ENCODE measurements at regions not wholly inside any gene's neighbourhood (a gene's known extent, or its start where the extent isn't known, plus 50 kb on each side); places are given as distances from the start of the nearest gene placed in this dataset.

GRCh38 chr7:142698429-142698828 lies 50.8 kb upstream of the PRSS1 start:
- ChIA-PET CTCF (interaction anchor here (2.2 kb wide), 1 partner anchor 85 kb away, joined by 5 read pairs; no protein-coding TSS in a partner anchor), POLR2A (no interaction called here)
- peaks cover 21% of the 10 kb centered on the region for H3K9me3 Mint-ChIP-seq
- ATAC-seq, result no peak
- H3K27me3 Mint-ChIP-seq (ENCODE audit: low read depth), result no peaks in the 10 kb centered on the region
- DNase-seq (ENCODE audit: low spot score), result no peak
- H3K27ac Mint-ChIP-seq, result peak overlapping the region; percentile 68
- H3K4me3 Mint-ChIP-seq, result no peak overlapping the region
- peaks cover 19% of the 10 kb centered on the region; the same call in 1 of the 2 replicates for H3K36me3 Mint-ChIP-seq
- peaks cover 76% of the 10 kb centered on the region for H3K4me1 Mint-ChIP-seq
- no peak for TF ChIP-seq TEAD4 (CRISPR knock-in tag; IDR thresholded peaks at IDR 0.05)
- TF ChIP-seq RORB (CRISPR knock-in tag; IDR thresholded peaks at IDR 0.05), result no peak
- TF ChIP-seq MXD4 (CRISPR knock-in tag; IDR thresholded peaks at IDR 0.05; ENCODE audit: borderline replicate concordance), result no peak
- no peak for TF ChIP-seq HMGXB4 (CRISPR knock-in tag; IDR thresholded peaks at IDR 0.05)
- no peak for TF ChIP-seq ZNF281 (CRISPR knock-in tag; IDR thresholded peaks at IDR 0.05)
- TF ChIP-seq IRF1 (CRISPR knock-in tag; IDR thresholded peaks at IDR 0.05), result no peak
- TF ChIP-seq FOXK1 (CRISPR knock-in tag; IDR thresholded peaks at IDR 0.05), result no peak
- no peak for TF ChIP-seq STAT6 (CRISPR knock-in tag; conservative IDR thresholded peaks at IDR 0.05; ENCODE audit: low read depth)
- TF ChIP-seq NFE2L1 (CRISPR knock-in tag; IDR thresholded peaks at IDR 0.05), result no peak
- no peak for TF ChIP-seq TP53 (CRISPR knock-in tag; IDR thresholded peaks at IDR 0.05)
- TF ChIP-seq ZNF317 (CRISPR knock-in tag; IDR thresholded peaks at IDR 0.05; ENCODE audit: borderline replicate concordance, low read depth), result no peak
- no peak for TF ChIP-seq CREM (CRISPR knock-in tag; IDR thresholded peaks at IDR 0.05)
- no peak for TF ChIP-seq NR3C1 (CRISPR knock-in tag; conservative IDR thresholded peaks at IDR 0.05; ENCODE audit: low read depth)
- no peak for TF ChIP-seq JUN (CRISPR knock-in tag; IDR thresholded peaks at IDR 0.05)

GRCh38 chr7:142697270-142697669 lies 52.0 kb upstream of the PRSS1 start:
- ChIA-PET CTCF (interaction anchor here (2.2 kb wide), 1 partner anchor 86 kb away, joined by 5 read pairs; no protein-coding TSS in a partner anchor), POLR2A (no interaction called here)
- Mint-ChIP-seq H3K36me3 (peaks cover 7% of the 10 kb centered on the region; the same call in 1 of the 2 replicates), H3K27me3 (ENCODE audit: low read depth) (no peaks in the 10 kb centered on the region), H3K27ac (peak overlapping the region; percentile 97), H3K4me1 (peaks cover 73% of the 10 kb centered on the region), H3K9me3 (peaks cover 9% of the 10 kb centered on the region), H3K4me3 (peak overlapping the region; percentile 24)
- ATAC-seq (peak; percentile 21), DNase-seq (ENCODE audit: low spot score) (no peak)
- no peak for TF ChIP-seq ATF1 (CRISPR knock-in tag; IDR thresholded peaks at IDR 0.05)
- TF ChIP-seq ZNF219 (CRISPR knock-in tag; IDR thresholded peaks at IDR 0.05; ENCODE audit: borderline replicate concordance), result no peak
- TF ChIP-seq ZNF138 (CRISPR knock-in tag; conservative IDR thresholded peaks at IDR 0.05), result no peak
- TF ChIP-seq ZNF423 (CRISPR knock-in tag; IDR thresholded peaks at IDR 0.05), result no peak
- TF ChIP-seq PRRX2 (CRISPR knock-in tag; IDR thresholded peaks at IDR 0.05), result no peak
- TF ChIP-seq RORB (CRISPR knock-in tag; IDR thresholded peaks at IDR 0.05), result no peak
- no peak for TF ChIP-seq ZBTB21 (CRISPR knock-in tag; IDR thresholded peaks at IDR 0.05; ENCODE audit: borderline replicate concordance)
- no peak for TF ChIP-seq CDX4 (CRISPR knock-in tag; IDR thresholded peaks at IDR 0.05; ENCODE audit: borderline replicate concordance)
- TF ChIP-seq ZNF263 (CRISPR knock-in tag; IDR thresholded peaks at IDR 0.05; ENCODE audit: low read depth), result no peak
- TF ChIP-seq ELF4 (CRISPR knock-in tag; IDR thresholded peaks at IDR 0.05; ENCODE audit: low read depth), result no peak
- TF ChIP-seq E2F5 (CRISPR knock-in tag; IDR thresholded peaks at IDR 0.05), result no peak
- no peak for TF ChIP-seq ZNF671 (CRISPR knock-in tag; IDR thresholded peaks at IDR 0.05)
- TF ChIP-seq HMGA2 (CRISPR knock-in tag; IDR thresholded peaks at IDR 0.05), result no peak
- TF ChIP-seq MYBL2 (CRISPR knock-in tag; IDR thresholded peaks at IDR 0.05), result no peak
- no peak for TF ChIP-seq NFYB (CRISPR knock-in tag; conservative IDR thresholded peaks at IDR 0.05; ENCODE audit: low read depth)
- TF ChIP-seq EMX1 (CRISPR knock-in tag; IDR thresholded peaks at IDR 0.05), result no peak
